ENCODE measurements at regions not wholly inside any gene's neighbourhood (a gene's known extent, or its start where the extent isn't known, plus 50 kb on each side); places are given as distances from the start of the nearest gene placed in this dataset.

DNA sequence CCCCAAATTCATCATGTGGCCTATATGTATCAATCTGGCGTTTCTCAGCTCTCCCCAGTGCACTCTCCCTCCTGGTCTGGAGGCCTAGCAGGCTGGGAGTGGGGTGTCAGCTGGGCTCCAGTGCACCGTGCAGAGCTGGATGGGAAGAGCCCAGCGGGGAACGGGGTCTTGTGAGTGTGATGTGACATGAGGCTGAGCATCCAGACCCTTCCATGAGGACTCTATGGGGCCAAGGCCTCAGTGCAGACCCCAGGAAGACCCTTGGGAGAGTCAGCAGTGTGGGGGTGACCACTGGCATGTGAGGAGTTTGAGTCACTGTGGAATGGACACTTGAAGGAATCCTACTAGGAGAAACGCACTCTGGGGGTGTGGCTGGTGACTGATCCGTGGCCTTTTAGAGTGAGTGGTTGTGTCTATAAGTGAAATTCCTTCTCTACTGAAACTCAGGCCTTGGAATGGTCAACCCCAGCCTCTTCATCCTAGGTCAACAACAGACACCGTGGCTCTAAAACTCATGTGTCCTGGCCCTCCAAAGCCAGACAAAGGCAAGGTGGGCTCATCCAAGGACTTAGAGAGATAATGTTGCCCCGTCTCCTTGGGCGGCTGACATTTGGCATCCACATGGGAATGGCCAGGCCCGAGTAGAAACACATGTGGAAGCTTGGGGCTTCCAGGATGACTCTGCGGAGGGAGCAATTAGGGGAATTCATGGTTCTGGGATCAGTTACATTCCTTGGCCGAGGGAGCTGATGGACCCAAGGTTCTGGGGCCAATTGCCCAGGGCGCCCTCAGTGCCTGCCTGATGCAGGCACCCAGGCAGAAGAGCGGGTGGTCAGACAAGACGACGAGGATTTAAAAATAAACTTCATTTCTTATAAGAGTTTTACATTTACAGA, 156.0 kb upstream of the TWIST2 start:
- DNase-seq, result no peak

DNA sequence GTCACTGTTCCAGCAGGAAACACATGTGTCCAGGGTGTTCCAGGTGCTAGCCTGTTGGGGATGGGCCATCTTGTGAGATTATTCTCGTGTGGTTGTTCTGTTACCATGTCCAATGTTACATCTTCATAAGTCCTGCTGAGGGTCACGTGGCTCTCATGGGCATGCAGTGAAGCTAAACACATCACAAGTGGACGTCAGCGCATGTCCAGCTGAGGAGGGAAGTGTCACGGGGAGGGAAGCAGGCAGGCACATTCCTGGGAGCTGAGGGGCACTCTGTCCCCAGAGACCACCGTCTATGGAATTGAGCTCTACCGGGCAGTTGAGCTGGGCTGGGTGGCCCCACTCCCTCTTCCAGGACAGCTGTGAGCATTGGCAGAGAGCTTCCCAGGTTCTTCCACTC, 155.3 kb upstream of the TWIST2 start:
- DNase-seq, result no peak

DNA sequence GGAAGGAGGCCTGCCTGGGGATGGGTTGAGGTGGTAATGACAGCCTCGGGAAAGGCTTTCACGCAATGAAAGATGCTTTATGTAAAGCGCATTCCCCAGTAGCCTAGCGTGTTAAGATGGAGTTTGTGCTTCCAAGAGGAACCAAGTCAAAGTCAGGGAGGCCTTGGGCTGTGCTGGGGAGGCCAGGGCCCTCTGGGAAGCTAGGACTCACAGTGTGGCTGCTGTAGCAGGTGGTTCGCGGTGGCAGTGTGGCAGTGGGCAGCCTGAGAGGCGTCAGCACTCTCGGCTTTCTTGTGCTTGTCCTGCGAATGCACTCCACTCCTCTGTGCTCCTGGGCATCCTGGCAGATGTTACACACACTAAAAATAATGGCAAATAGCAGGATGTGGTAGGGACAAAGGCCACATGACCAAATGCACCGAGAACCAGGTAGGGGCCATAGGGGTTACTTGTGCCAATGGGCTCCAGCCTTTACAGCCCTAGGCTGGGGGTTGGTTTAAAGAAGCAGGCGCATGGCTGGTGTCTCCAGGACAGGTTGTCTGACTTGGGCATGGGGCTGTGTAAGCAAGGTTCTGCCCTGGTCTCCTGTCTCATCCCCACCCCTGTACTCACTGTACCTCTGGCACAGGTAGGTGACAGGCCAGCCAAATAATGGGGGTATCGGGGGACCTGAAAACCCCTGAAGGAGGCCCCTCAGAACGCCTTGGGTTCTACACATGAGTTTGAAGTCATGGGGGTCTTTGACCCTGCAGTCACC, 154.4 kb upstream of the TWIST2 start:
- DNase-seq, result no peak

DNA sequence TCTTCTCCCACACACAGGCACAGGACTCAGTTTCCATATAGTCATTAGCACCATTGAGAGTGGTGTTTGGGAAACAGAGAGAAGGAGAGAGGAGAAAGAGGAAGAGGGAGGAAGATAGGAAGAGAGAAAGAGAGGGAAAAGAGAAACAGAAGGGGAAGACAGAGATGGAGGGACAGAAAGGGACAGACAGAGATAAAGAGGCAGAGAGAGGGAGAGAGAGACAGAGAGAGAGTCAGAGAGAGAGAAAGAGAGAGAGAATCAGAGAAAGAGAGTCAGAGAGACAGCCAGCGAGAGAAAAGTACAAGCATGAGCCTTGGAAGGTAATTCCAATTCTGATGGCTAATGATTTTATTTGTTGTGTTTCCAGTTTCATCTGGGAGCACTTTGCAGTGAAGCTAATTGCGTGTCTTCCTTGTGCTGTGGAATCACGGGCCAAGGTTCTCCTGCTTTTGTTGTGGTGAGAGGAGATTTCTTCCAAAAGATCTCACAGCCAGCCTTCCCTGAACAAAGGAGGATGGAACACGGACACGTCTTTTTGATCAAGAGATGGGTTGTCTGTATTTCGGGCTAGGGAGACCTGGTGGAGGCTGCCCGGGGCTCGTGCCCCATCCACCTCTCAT, 153.6 kb upstream of the TWIST2 start:
- no peak for DNase-seq

DNA sequence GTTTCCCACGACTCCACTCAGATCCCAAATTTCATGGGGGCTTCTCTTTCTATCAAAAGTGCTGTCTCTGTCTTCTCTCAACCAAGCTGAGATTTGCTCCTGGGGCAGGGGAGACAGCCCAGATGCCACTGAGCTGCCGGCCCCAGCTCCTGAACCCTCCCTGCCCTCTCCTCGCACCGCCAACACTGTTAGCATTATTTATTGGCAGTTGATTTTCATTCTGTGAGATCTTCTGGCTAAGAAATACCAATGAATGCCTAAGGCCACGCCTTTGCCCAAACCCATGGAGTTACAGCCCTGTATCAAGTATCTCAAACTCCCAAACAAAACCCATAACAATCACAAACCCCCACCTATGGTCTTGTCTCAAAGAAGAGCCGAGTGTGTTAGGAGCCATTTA, 153.0 kb upstream of the TWIST2 start:
- no peak for DNase-seq

DNA sequence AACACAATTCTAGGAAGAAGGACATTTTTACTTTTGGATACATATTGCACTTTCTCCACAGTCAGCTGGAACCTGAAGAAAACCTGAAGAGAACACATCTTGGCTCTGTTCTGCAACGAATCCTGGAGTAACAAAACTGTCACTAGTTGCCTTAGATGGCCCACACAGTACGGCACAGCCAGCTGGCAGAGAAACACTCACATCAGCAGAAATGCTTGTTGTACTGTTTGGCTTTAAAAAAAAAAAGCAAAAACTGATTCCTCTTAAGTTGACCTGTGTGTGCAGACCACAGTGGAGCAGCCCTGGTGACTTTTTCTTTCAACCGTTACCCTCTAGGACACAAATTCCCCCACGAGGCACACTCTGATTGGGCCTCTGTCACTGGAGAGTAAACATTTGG, 152.3 kb upstream of the TWIST2 start:
- DNase-seq, result no peak

DNA sequence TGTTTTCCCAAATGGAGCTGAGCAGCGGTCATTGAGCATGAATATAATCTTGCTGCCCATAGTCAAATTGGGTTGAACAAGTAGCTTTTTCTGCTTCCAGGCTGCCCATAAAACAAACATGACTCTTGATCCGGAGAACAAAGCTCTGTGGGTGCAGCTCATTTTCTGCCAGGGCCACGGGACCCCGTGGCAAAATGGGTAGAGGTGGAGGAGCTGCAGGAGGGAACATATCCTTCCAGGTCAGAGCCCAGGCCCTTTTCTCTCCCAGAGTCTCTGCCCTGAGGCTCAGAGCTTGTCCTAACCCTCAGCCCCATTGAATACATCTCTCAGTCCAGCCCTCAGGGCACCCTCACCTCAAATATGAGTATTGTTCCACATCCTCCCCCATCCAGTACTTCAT, 151.6 kb upstream of the TWIST2 start:
- DNase-seq, result no peak

DNA sequence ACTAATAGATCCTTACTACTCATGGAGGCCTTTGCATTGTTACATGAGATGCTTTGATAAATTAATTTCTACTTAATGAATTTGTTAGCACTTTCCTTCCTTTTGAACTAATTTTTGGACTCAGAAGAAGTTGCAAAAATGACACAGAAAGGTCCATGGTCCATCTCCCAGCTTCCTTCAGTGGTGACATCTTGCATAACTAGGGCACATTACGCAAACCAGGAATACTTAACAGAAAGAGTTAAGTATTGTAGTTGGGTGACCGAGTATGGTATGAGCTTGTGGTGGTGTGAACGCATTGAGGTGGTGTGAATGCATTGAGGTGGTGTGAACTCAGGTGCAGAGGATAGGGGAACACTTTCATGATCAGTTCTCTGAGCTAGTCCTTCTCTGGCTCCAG, 151.1 kb upstream of the TWIST2 start:
- DNase-seq, result no peak

DNA sequence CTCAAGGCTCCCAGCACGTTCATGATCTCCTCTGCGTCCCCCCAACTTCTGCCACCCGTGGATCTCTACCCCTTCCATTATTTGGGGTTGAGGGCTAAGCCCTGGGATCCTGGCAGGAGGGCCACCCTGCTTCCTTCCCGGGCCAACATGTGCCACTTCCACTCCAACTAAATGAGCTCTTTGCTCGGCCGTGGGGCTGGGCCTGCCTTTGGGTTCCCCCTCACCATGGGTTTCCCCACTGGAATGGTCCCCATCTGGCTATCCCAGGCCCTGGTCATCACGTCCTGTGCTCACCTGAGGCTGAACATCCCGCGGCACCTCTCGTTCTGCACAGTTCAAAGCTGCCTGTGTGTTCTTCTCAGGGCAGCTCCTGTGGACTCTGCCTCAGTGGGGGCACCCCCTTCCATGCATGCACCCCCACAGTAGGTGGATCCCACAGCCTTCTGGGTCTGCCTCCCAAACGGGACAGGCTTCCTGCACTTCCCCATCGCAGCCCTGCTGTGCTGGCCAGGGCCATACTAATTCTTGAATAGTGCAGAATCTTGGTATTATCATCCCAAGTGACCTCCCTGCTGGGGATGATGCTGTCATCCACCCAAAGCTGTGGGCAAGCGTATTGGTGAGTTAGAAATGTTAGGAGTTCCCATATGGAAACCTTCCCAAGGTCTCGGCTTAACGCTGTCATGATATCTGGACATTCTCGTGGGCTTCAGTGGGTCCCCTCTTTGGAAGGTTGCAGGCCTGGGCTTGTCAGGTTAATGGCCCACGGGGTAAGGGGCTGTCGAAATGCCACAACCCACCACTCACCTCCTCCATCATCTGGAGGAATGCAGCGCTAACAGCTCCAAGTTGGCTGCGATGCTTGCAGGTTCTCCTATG, 150.5 kb upstream of the TWIST2 start:
- no peak for DNase-seq

DNA sequence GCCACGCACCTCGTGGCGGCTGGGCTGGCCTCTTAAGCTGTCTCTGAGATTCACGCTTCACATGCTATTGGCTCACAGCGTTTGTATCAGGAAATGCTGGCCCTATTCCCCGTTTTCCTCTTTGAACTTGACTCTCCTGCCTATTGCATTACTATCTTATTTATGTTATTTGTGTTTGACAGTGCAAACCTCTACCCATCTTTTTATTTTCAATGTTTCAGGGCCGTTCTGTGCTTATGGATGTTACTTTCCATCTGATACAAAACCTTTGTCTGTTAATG, 149.9 kb upstream of the TWIST2 start:
- no peak for DNase-seq

DNA sequence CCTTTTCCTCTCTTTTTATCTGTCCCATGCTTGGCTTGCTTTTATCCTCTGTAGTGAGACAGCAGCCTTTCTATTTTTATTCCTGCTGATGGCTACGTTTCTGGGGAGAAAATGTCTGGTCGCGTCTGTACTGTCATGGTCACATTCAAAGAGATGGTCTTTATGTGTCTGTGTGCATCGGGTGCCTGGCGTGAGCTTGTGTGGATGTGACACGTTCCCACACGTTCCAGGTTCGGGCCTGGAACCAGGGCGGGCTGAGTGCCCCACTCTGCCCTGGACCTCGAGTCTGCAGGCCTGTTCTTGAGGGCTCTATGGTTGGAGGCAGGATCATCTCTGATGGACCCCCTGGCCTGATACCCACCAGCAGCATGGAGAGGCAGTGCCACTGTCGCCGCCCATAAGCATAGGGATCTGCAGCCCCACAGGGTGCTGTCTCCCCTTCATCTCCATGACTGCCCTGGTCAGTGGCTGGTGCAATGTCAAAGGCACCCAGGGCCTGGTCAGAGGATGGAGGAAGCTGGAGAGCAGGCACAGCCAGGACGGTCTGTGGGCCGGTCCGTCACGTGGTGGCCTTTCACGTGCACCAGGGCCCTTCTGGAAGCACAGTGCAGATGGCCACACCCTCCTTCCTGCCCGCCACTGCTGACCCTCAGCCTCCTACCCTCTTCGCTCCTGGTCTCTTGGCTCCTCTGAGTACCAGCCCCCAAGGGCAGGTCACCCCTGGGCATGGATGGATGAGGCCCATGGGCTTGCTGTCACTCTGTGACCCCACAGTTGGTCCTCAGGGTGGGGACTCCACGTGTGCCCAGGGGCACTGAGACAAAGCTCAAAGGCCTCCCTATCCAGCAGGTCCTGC, 149.2 kb upstream of the TWIST2 start:
- DNase-seq, result no peak

DNA sequence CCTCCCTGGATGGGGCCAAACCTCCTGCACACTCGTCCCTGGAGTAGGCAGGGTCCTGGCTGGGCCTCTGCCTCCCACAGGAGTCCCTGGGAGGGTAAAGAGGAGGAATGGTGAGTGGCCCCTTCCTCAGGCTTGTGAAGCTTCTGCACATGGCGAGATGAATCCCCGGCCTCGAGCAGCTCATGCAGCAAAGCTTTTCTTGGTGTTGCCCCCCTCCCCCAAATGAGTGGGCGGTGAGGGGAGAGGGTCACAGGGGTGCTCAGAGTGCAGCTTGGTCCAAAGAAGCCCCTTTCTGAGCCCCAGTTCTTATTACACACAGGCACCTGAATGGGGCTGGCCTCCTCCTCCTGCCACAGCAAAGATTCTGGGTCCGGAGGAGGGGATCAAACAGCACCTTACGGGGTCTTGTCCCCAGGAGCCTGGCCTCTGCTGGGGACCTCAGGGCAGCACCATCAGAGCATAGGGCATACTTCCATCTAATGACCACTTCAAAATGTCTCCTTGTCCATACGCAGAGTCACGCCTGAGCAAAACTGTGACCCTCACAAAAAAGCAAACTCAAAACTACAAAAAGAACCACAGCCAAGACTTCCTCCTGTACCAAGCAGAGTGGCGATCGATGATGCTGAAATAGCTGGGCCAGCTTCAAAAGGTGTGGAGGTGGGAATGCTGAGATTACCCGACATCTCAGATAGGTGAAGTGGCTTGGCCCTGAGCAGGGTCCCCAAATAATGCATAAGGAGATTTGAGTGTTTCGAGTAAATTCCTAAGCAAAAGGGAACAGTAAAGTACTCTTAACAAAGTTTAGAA, 148.4 kb upstream of the TWIST2 start:
- DNase-seq, result no peak

DNA sequence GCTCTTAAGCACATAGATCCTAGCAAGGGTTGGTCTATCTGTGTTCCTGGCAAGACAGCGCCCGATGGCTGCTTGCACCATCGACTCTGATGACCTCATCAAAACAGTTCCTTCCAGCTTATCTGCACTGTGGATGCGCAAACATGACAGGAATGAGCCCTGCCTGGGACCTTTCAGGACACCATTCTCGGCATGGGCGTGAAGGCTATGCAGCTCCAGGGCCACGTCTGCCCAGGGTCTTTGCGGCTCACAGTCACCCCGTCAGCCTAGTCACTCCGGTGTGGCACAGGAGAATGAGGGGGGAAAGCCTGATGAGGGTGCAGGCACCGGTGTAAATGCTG, 147.8 kb upstream of the TWIST2 start:
- DNase-seq, result no peak

DNA sequence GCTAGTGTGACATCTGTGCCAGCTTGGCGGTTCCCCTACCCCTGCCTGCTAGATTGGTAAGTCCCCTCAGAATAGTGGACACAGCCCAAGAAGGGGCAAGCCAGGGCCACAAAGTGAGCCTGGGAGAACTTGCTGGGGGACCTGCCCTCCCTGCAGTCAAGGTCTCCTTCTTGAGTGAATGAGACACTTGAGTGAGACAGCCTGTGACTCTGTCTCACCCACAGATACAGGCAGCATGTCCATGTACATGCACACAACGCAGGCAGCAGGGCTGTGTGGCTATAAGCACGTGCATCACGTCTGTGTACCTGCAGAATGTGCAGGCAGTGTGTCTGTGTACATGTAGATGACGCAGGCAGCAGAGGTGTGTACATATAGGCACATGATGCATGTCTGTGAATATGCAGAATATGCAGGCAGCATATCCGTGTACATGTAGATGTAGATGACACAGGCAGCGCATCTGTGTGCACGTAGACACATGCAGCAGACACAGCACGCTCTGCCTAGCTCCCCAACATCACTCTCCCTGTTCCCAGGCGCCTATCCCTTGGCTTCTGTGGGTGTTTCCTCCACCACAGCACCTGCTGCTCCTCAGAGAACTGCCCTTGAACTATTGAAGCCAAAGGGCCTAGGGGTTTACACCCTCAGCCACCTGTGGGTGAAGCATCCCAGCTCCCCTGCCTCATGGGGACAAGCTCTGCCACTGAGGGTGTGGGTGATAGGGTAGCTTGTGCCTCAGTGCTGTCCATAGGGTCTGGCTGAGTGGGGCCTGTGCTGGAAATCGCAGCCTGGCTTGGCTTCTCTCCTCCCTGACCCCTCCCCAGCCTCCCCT, 147.2 kb upstream of the TWIST2 start:
- no peak for DNase-seq

DNA sequence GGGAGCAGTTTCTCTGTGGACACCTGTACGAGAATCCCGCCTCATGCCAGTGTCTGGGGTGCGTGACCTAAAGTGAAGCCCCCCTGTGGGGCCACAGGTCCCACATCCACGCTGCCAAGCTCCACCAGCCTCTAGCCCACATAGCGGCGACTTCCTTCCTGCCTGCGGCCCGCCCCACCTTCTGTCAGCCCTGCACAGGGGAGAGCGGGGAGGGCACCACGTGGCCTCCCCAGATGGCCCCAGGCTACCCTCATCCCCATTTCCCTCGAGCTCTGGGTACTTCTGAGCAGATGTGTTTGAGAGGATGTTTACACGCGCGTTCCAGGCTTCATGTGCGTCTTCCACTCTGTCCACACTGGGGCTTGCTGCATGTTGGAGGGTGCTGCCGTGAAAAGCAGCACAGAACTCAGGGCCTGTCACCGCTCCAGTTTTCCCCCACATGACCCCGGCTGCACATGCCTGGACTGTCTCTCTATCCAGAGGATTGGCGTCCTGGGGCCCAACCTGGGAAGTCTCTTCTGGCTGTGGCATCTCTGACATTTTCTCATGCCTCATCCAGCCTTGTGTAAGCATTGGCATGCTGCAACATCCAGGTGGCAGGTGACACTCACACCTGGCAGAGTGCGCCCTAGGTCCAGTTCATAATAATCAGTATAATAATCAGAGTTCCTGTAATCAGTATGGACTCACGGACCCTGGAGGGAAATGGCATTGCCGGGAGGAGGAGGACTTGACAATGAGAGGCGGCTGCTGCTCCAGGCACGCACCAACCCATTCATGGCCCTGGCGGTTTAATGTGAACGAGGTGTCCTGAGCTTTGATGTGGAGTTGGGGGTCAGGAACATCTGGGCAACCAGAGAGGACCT, 146.3 kb upstream of the TWIST2 start:
- DNase-seq, result no peak

DNA sequence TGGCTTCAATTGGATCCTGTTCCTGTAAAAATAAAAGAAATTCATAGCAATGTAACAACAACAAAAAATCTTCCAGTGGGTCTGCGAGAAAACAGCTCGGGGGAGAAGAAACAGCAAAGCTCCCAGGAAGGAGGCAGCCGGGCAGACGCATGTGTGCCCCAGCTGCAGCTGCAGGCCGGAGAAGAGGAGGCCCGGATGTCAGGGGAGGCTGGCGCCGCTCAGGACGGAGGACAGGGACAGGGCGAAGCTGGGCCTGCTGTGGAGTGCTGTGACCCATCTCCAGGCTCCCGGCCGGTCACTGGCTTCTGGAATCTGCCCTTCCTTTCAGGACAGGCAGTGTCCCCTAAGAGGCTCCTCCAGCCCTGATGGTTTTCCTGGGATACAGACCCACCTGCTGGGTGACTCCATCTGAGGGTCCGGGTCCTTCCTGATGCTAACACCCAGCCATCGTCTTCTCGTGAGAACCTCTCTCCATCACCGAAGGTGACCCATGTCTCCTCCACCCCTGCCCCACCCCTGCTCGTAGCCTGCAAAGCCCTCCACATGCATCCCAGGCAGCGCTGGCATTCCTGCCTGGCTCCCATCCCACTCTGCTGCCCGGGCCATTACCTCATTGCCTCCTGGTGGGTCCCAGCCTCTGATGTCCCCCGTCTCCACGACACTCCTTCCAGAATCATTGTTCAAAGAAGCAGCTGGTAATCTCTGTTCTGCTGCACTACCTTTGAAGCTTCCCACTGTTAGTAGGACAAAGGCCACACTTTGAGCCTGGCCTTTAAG, 145.4 kb upstream of the TWIST2 start:
- DNase-seq, result no peak

DNA sequence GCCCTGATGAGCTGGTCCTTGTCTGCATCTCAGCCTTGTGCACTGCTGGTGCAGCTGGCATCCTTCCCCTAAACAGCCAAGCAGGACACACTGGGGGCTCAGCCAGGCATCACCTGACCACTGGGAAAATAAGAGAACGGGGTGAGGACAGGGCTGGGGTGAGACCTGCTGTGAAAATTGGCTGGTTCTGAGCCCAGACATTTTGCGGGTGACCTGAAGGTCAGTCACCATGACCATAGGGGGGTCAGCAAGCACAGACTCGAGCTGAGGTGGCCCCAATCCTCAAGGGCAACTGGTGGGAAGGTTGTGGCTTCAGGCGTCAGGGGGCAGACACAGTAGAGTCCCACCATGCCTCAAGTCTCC, 144.9 kb upstream of the TWIST2 start:
- no peak for DNase-seq

DNA sequence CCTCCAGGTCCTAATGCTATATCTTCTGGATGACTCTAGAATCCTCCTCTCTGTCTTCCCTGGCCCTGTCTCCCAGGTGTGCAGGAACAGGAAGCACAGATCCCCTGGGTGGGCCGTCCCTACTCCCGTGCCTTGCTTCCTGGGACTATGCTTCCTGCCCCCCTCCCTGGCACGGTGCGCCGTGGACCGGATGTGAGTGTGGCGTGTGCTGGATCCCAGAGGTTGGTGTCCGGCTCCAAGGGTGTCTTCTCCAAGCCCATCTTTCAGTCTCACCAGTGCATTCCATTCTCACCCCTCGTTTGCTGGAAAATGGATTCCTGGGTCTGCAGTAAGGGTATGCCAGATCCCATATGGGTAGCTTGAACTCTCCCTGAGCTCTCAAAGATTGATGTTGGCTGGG, 144.4 kb upstream of the TWIST2 start:
- DNase-seq, result no peak
